ENCODE measurements at regions not wholly inside any gene's neighbourhood (a gene's known extent, or its start where the extent isn't known, plus 50 kb on each side); places are given as distances from the start of the nearest gene placed in this dataset.
"Not testable (repeated sequence)": the region's sequence is repeated elsewhere in the genome, so short reads cannot be mapped to it uniquely, and the experiment has no call there.

GRCh38 chr1:159641221-159641620 is 53.6 kb downstream of the APCS start:
- H3K4me3 ChIP-seq (ENCODE audit: low read length in 2 of 2): no peak overlapping the region
- no peaks in the 10 kb centered on the region for H3K4me1 ChIP-seq (ENCODE audit: control insufficient read depth in 2 of 2, insufficient read depth in 2 of 2, low read length in 2 of 2)
- H3K9me3 ChIP-seq (ENCODE audit: control insufficient read depth in 2 of 2, insufficient read depth in 1 of 2, low read length in 1 of 2): no peaks in the 10 kb centered on the region
- no peak overlapping the region for H3K27ac ChIP-seq (ENCODE audit: low read depth in 1 of 2, low read length in 1 of 2)
- 97% methylated on average over 2 of the region's 2 CpGs for WGBS
- DNase-seq (ENCODE audit: low read depth in 6 of 9, low spot score in 9 of 9): no peak
- no peaks in the 10 kb centered on the region for H3K36me3 ChIP-seq (ENCODE audit: control insufficient read depth in 2 of 2, insufficient read depth in 2 of 2, low read length in 1 of 2)
- H3K27me3 ChIP-seq (ENCODE audit: control insufficient read depth in 2 of 2, insufficient read depth in 1 of 2, low read length in 1 of 2): no peaks in the 10 kb centered on the region

- H3K4me3 ChIP-seq (ENCODE audit: low read length in 2 of 2): no peak overlapping the region
- no peaks in the 10 kb centered on the region for H3K9me3 ChIP-seq (ENCODE audit: control insufficient read depth in 2 of 2, insufficient read depth in 1 of 2, low read length in 1 of 2)
- H3K27me3 ChIP-seq (ENCODE audit: control insufficient read depth in 2 of 2, insufficient read depth in 1 of 2, low read length in 1 of 2): no peaks in the 10 kb centered on the region
- H3K27ac ChIP-seq (ENCODE audit: low read depth in 1 of 2, low read length in 1 of 2): no peak overlapping the region
- no peaks in the 10 kb centered on the region for H3K4me1 ChIP-seq (ENCODE audit: control insufficient read depth in 2 of 2, insufficient read depth in 2 of 2, low read length in 2 of 2)
- DNase-seq (ENCODE audit: low read depth in 6 of 9, low spot score in 9 of 9): peak in 1 of 9 donors; percentile 9
- H3K36me3 ChIP-seq (ENCODE audit: control insufficient read depth in 2 of 2, insufficient read depth in 2 of 2, low read length in 1 of 2): no peaks in the 10 kb centered on the region
Measured at GRCh38 chr1:159646687-159647086, 59.1 kb downstream of the APCS start.

- H3K4me1 ChIP-seq (ENCODE audit: control insufficient read depth in 2 of 2, insufficient read depth in 2 of 2, low read length in 2 of 2): no peaks in the 10 kb centered on the region
- no peaks in the 10 kb centered on the region for H3K9me3 ChIP-seq (ENCODE audit: control insufficient read depth in 2 of 2, insufficient read depth in 1 of 2, low read length in 1 of 2)
- H3K4me3 ChIP-seq (ENCODE audit: low read length in 2 of 2): no peak overlapping the region
- no peak overlapping the region for H3K27ac ChIP-seq (ENCODE audit: low read depth in 1 of 2, low read length in 1 of 2)
- 90% methylated on average over 2 of the region's 2 CpGs for WGBS
- H3K36me3 ChIP-seq (ENCODE audit: control insufficient read depth in 2 of 2, insufficient read depth in 2 of 2, low read length in 1 of 2): no peaks in the 10 kb centered on the region
- H3K27me3 ChIP-seq (ENCODE audit: control insufficient read depth in 2 of 2, insufficient read depth in 1 of 2, low read length in 1 of 2): no peaks in the 10 kb centered on the region
- no peak for DNase-seq (ENCODE audit: low read depth in 6 of 9, low spot score in 9 of 9)
Measured at GRCh38 chr1:159647616-159648015, 60.0 kb downstream of the APCS start.

GRCh38 chr1:159652506-159652905 is 61.9 kb downstream of the CRP start:
- no peaks in the 10 kb centered on the region for H3K27me3 ChIP-seq (ENCODE audit: control insufficient read depth in 2 of 2, insufficient read depth in 1 of 2, low read length in 1 of 2)
- H3K27ac ChIP-seq (ENCODE audit: low read depth in 1 of 2, low read length in 1 of 2): no peak overlapping the region
- WGBS: 98% methylated on average over 1 of the region's 1 CpG
- no peak for DNase-seq (ENCODE audit: low read depth in 6 of 9, low spot score in 9 of 9)
- no peaks in the 10 kb centered on the region for H3K36me3 ChIP-seq (ENCODE audit: control insufficient read depth in 2 of 2, insufficient read depth in 2 of 2, low read length in 1 of 2)
- no peaks in the 10 kb centered on the region for H3K4me1 ChIP-seq (ENCODE audit: control insufficient read depth in 2 of 2, insufficient read depth in 2 of 2, low read length in 2 of 2)
- H3K9me3 ChIP-seq (ENCODE audit: control insufficient read depth in 2 of 2, insufficient read depth in 1 of 2, low read length in 1 of 2): no peaks in the 10 kb centered on the region
- no peak overlapping the region for H3K4me3 ChIP-seq (ENCODE audit: low read length in 2 of 2)

DNA sequence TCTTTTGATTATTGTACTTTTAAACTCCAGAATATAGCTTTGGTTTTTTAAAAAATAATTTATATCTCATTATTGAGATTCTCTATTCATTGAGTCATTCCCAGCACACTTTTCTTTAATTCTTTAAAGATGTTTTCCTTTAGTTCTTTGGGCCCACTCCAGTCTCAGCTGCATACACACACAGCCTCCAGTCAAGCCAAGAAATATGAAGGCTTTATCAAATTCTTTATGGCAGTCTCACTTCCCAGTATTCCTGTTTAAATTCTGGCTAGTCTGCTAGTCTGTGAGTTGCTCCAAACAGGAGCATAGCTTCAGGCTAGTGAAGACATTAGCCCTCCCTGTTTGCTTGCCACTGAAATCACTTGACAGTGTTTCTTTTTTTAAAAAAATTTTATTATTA is 61.2 kb downstream of the CRP start:
- Histone ChIP-seq H3K36me3 (ENCODE audit: control insufficient read depth in 2 of 2, insufficient read depth in 2 of 2, low read length in 1 of 2) (no peaks in the 10 kb centered on the region), H3K4me1 (ENCODE audit: control insufficient read depth in 2 of 2, insufficient read depth in 2 of 2, low read length in 2 of 2) (no peaks in the 10 kb centered on the region), H3K4me3 (ENCODE audit: low read length in 2 of 2) (no peak overlapping the region), H3K27ac (ENCODE audit: low read depth in 1 of 2, low read length in 1 of 2) (no peak overlapping the region), H3K9me3 (ENCODE audit: control insufficient read depth in 2 of 2, insufficient read depth in 1 of 2, low read length in 1 of 2) (no peaks in the 10 kb centered on the region), H3K27me3 (ENCODE audit: control insufficient read depth in 2 of 2, insufficient read depth in 1 of 2, low read length in 1 of 2) (no peaks in the 10 kb centered on the region)
- no peak for DNase-seq (ENCODE audit: low read depth in 6 of 9, low spot score in 9 of 9)

DNA sequence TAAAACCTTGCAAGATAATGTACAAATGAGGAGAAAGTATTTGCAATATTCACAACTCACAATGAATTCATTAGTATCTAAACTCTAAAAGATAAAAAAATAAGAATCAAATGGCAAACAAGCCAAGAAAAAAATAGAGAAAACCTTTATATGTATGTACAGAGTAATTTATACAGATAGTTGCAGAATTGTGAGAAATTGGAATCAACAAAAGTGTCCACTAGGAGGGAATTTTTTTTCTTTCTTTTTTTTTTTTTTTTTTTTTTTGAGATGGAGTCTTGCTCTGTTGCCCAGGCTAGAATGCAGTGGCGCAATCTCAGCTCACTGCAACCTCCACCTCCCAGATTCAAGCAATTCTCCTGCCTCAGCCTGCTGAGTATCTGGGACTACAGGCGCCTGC is 56.9 kb downstream of the CRP start:
- H3K27ac ChIP-seq (ENCODE audit: low read depth in 1 of 2, low read length in 1 of 2); H3K4me1 ChIP-seq (ENCODE audit: control insufficient read depth in 2 of 2, insufficient read depth in 2 of 2, low read length in 2 of 2); H3K27me3 ChIP-seq (ENCODE audit: control insufficient read depth in 2 of 2, insufficient read depth in 1 of 2, low read length in 1 of 2); DNase-seq (ENCODE audit: low read depth in 6 of 9, low spot score in 9 of 9); H3K4me3 ChIP-seq (ENCODE audit: low read length in 2 of 2); H3K9me3 ChIP-seq (ENCODE audit: control insufficient read depth in 2 of 2, insufficient read depth in 1 of 2, low read length in 1 of 2); H3K36me3 ChIP-seq (ENCODE audit: control insufficient read depth in 2 of 2, insufficient read depth in 2 of 2, low read length in 1 of 2): not testable (repeated sequence)
- 100% methylated on average over 2 of the region's 2 CpGs for WGBS
